ENCODE measurements at regions not wholly inside any gene's neighbourhood (a gene's known extent, or its start where the extent isn't known, plus 50 kb on each side); places are given as distances from the start of the nearest gene placed in this dataset.
A peak's percentile ranks its signal among the peaks of the same experiment; 100 is the strongest.
"Not testable (repeated sequence)": the region's sequence is repeated elsewhere in the genome, so short reads cannot be mapped to it uniquely, and the experiment has no call there.

GRCh38 chr4:114034189-114034588 is 54.7 kb upstream of the ARSJ start:
- TF ChIP-seq SPI1 (IDR thresholded peaks at IDR 0.05; ENCODE audit: low read depth, low read length) (no peak), PAX5 (IDR thresholded peaks at IDR 0.05; ENCODE audit: insufficient read depth, low read length, severe bottlenecking) (no peak), TAF1 (IDR thresholded peaks at IDR 0.05; ENCODE audit: low read depth, low read length) (no peak), POLR2A (IDR thresholded peaks at IDR 0.05; ENCODE audit: low read depth, low read length) (no peak), POLR2AphosphoS5 (IDR thresholded peaks at IDR 0.05; ENCODE audit: low read depth, low read length) (no peak)
- FAIRE-seq (no peak), DNase-seq (ENCODE audit: insufficient read length, low spot score) (no peak)

GRCh38 chr4:114036426-114036825 is 57.0 kb upstream of the ARSJ start:
- TF ChIP-seq POLR2AphosphoS5 (IDR thresholded peaks at IDR 0.05; ENCODE audit: low read depth, low read length) (no peak), POLR2A (IDR thresholded peaks at IDR 0.05; ENCODE audit: low read depth, low read length) (no peak), SPI1 (IDR thresholded peaks at IDR 0.05; ENCODE audit: low read depth, low read length) (no peak), TAF1 (IDR thresholded peaks at IDR 0.05; ENCODE audit: low read depth, low read length) (no peak), POU2F2 (IDR thresholded peaks at IDR 0.05; ENCODE audit: low read depth, low read length) (no peak), PAX5 (IDR thresholded peaks at IDR 0.05; ENCODE audit: insufficient read depth, low read length, severe bottlenecking) (no peak)
- DNase-seq (ENCODE audit: insufficient read length, low spot score): no peak
- no peak for FAIRE-seq

- FAIRE-seq: no peak
- TF ChIP-seq PAX5 (IDR thresholded peaks at IDR 0.05; ENCODE audit: insufficient read depth, low read length, severe bottlenecking): no peak
- no peak for TF ChIP-seq POLR2AphosphoS5 (IDR thresholded peaks at IDR 0.05; ENCODE audit: low read depth, low read length)
- TF ChIP-seq SPI1 (IDR thresholded peaks at IDR 0.05; ENCODE audit: low read depth, low read length): no peak
- no peak for TF ChIP-seq POU2F2 (IDR thresholded peaks at IDR 0.05; ENCODE audit: low read depth, low read length)
- no peak for TF ChIP-seq POLR2A (IDR thresholded peaks at IDR 0.05; ENCODE audit: low read depth, low read length)
- no peak for TF ChIP-seq TAF1 (IDR thresholded peaks at IDR 0.05; ENCODE audit: low read depth, low read length)
- DNase-seq (ENCODE audit: insufficient read length, low spot score): no peak
These were observed 57.4 kb upstream of the ARSJ start for GRCh38 chr4:114036864-114037263.

- no peak for DNase-seq (ENCODE audit: insufficient read length, low spot score)
- FAIRE-seq: no peak
- TF ChIP-seq SPI1 (IDR thresholded peaks at IDR 0.05; ENCODE audit: low read depth, low read length) (no peak), POLR2AphosphoS5 (IDR thresholded peaks at IDR 0.05; ENCODE audit: low read depth, low read length) (no peak), POLR2A (IDR thresholded peaks at IDR 0.05; ENCODE audit: low read depth, low read length) (no peak), POU2F2 (IDR thresholded peaks at IDR 0.05; ENCODE audit: low read depth, low read length) (no peak), PAX5 (IDR thresholded peaks at IDR 0.05; ENCODE audit: insufficient read depth, low read length, severe bottlenecking) (no peak), TAF1 (IDR thresholded peaks at IDR 0.05; ENCODE audit: low read depth, low read length) (no peak)
These were observed 58.5 kb upstream of the ARSJ start for GRCh38 chr4:114037988-114038387.

- DNase-seq (ENCODE audit: insufficient read length, low spot score) (no peak), FAIRE-seq (no peak)
- TF ChIP-seq SPI1 (IDR thresholded peaks at IDR 0.05; ENCODE audit: low read depth, low read length) (no peak), POLR2AphosphoS5 (IDR thresholded peaks at IDR 0.05; ENCODE audit: low read depth, low read length) (no peak), POLR2A (IDR thresholded peaks at IDR 0.05; ENCODE audit: low read depth, low read length) (no peak), PAX5 (IDR thresholded peaks at IDR 0.05; ENCODE audit: insufficient read depth, low read length, severe bottlenecking) (no peak), POU2F2 (IDR thresholded peaks at IDR 0.05; ENCODE audit: low read depth, low read length) (no peak), TAF1 (IDR thresholded peaks at IDR 0.05; ENCODE audit: low read depth, low read length) (no peak)
These were observed 59.4 kb upstream of the ARSJ start for GRCh38 chr4:114038762-114039387.

GRCh38 chr4:114040319-114041116 is 61.1 kb upstream of the ARSJ start:
- FAIRE-seq (peak; percentile 48), DNase-seq (ENCODE audit: insufficient read length, low spot score) (no peak)
- TF ChIP-seq POLR2A (IDR thresholded peaks at IDR 0.05; ENCODE audit: low read depth, low read length) (no peak), PAX5 (IDR thresholded peaks at IDR 0.05; ENCODE audit: insufficient read depth, low read length, severe bottlenecking) (no peak), POU2F2 (IDR thresholded peaks at IDR 0.05; ENCODE audit: low read depth, low read length) (no peak), POLR2AphosphoS5 (IDR thresholded peaks at IDR 0.05; ENCODE audit: low read depth, low read length) (no peak), TAF1 (IDR thresholded peaks at IDR 0.05; ENCODE audit: low read depth, low read length) (no peak), SPI1 (IDR thresholded peaks at IDR 0.05; ENCODE audit: low read depth, low read length) (no peak)

GRCh38 chr4:114041117-114041475 is 61.6 kb upstream of the ARSJ start:
- no peak for TF ChIP-seq POLR2A (IDR thresholded peaks at IDR 0.05; ENCODE audit: low read depth, low read length)
- no peak for TF ChIP-seq POU2F2 (IDR thresholded peaks at IDR 0.05; ENCODE audit: low read depth, low read length)
- no peak for TF ChIP-seq PAX5 (IDR thresholded peaks at IDR 0.05; ENCODE audit: insufficient read depth, low read length, severe bottlenecking)
- TF ChIP-seq SPI1 (IDR thresholded peaks at IDR 0.05; ENCODE audit: low read depth, low read length): no peak
- TF ChIP-seq POLR2AphosphoS5 (IDR thresholded peaks at IDR 0.05; ENCODE audit: low read depth, low read length): no peak
- no peak for TF ChIP-seq TAF1 (IDR thresholded peaks at IDR 0.05; ENCODE audit: low read depth, low read length)
- FAIRE-seq (no peak), DNase-seq (ENCODE audit: insufficient read length, low spot score) (no peak)

GRCh38 chr4:114043116-114043515 is 63.7 kb upstream of the ARSJ start:
- TF ChIP-seq POU2F2 (IDR thresholded peaks at IDR 0.05; ENCODE audit: low read depth, low read length): no peak
- FAIRE-seq: no peak
- no peak for DNase-seq (ENCODE audit: insufficient read length, low spot score)

- FAIRE-seq; DNase-seq (ENCODE audit: insufficient read length, low spot score): not testable (repeated sequence)
These were observed 64.9 kb upstream of the ARSJ start for GRCh38 chr4:114044351-114044750.

- FAIRE-seq: no peak
- TF ChIP-seq POLR2A (IDR thresholded peaks at IDR 0.05; ENCODE audit: low read depth, low read length) (no peak), TAF1 (IDR thresholded peaks at IDR 0.05; ENCODE audit: low read depth, low read length) (no peak), POLR2AphosphoS5 (IDR thresholded peaks at IDR 0.05; ENCODE audit: low read depth, low read length) (no peak), SPI1 (IDR thresholded peaks at IDR 0.05; ENCODE audit: low read depth, low read length) (no peak), PAX5 (IDR thresholded peaks at IDR 0.05; ENCODE audit: insufficient read depth, low read length, severe bottlenecking) (no peak), POU2F2 (IDR thresholded peaks at IDR 0.05; ENCODE audit: low read depth, low read length) (no peak)
- no peak for DNase-seq (ENCODE audit: insufficient read length, low spot score)
These were observed 66.9 kb upstream of the ARSJ start for GRCh38 chr4:114046331-114046730.

- DNase-seq (ENCODE audit: insufficient read length, low spot score); FAIRE-seq: not testable (repeated sequence)
These were observed 68.7 kb upstream of the ARSJ start for GRCh38 chr4:114048154-114048553.

Measured in GM12891 (cell line).